Fibroblast of skin of back (primary cell): ENCODE measurements at regions not wholly inside any gene's neighbourhood (a gene's known extent, or its start where the extent isn't known, plus 50 kb on each side); places are given as distances from the start of the nearest gene placed in this dataset.
A peak's percentile ranks its signal among the peaks of the same experiment; 100 is the strongest.

Source experiments
- DNase-seq: peaks from one replicate; pipeline ENCODE4 v3.0.0-alpha.2; 2013

DNA sequence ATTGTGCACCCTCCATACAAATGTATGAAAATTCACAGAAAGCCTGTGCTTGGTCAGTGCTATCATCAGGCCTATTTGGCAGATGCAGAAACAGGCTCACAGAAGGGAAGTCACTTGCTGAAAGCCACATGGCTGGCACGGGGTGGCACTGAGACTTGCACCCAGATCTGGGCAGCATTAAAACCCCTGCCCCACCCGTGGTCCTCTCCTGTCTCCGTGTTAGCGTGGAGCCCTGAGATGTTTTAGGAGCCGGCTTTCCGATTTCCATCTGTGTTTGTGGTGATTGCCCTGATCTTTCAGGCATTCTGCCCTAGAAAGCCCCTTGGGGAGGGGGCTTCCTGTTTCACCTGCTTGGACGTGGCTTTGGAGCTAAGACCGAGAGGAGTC lies 102.2 kb upstream of the IER5L start:
- no peak for DNase-seq

DNA sequence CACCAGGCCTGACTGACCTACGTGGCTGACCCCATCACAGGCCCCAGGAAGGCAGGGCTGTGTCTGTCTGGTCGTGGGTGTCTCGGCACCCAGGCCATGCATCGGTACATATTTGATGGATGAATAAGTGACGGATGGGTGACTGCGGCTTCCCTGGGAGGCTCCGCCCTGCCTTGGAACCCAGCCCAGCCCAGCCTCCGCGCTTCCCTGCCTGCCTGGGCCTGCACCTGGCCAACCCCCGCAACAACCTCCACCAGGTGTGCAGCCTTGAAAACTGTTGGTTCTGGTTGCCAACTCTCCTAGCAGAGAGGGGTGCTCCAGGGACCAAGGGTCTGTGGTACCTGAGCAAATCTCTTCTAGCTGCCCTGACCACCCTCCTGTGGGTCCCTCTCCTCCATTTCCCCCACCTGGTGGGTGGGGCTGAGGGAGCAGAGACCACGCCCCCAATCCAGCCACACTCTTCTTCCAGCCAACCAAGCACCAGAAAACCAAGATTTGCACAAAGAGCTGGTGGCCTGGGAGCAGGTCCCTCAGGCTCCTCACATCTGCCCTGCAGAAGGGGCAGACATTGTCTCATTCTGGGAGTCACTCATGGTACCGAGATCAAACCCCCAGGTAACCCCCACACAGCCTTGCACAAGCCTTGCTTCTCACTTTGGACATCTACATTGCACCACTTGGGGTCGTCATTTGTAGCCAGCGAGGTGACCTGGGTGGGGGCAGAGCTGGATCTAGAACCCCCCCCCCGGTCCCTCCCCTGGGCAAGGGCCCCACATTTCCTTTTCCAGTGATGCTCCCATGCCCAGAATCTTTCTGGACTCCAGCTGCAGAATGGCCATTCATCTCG lies 100.6 kb upstream of the IER5L start:
- DNase-seq: peak; percentile 46

DNA sequence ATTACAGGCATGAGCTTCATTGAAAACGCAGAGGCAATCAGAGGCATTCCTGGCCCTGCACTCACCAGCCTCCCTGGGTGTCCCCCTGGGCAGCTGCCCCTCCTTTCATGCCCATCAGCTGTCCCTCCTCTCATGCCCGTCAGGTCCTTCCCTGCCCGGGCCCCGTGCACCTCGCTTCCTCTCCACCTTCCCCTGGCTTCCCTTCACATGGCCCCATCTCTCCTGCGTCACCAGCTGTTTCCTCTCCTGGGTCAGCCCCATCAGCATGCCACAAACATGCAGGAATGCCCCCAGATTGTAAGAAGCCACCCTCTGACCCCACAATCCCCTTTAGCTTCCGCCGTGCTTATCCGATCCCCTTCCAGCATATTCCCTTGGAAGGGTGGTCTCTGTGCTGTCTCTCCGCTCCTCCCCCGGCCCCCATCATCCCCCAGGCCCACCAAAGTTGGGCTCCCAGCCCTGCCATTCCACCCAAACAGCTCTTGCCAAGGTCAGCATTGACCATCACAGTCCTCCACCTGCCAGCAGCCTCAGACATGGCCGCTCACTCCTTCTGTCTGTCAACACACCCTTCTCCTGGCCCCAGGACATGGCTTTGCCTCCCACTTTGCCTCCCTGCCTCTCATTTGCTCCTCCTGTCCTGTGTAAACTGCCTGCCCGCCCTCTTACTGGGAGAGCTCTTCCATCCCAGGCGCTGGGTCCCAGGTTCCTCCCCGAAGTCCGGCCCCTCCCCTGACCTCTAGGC lies 98.6 kb upstream of the IER5L start:
- DNase-seq: no peak

DNA sequence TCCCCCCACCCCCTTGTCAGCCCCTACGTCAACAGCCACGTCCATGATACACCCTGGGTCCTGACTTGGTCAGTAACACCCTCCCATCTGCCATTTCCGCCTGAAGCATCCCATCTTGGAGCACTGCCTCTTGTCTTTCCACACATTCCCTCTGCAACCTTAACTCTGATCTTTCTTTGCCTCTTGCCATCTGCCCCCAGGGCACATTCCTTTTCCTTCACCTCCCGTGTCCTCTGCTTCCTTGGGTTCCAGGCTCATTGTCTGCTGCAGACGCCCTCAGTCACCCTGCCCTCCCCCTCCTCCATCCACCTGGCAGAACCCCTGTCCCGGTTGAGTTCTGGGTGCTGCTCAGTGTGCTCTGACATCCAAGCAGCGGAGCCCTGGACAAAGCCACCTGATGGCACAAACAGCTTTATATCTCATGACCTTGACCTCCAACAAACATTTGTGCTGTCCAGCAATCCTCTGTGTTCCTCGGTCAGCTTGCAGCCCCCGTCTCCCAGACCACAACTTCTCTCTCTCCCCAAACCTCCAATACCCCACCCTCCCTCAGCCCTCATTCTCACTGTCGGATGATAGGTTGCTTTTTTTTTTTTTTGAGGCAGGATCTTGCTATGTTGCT lies 97.7 kb upstream of the IER5L start:
- DNase-seq: no peak

DNA sequence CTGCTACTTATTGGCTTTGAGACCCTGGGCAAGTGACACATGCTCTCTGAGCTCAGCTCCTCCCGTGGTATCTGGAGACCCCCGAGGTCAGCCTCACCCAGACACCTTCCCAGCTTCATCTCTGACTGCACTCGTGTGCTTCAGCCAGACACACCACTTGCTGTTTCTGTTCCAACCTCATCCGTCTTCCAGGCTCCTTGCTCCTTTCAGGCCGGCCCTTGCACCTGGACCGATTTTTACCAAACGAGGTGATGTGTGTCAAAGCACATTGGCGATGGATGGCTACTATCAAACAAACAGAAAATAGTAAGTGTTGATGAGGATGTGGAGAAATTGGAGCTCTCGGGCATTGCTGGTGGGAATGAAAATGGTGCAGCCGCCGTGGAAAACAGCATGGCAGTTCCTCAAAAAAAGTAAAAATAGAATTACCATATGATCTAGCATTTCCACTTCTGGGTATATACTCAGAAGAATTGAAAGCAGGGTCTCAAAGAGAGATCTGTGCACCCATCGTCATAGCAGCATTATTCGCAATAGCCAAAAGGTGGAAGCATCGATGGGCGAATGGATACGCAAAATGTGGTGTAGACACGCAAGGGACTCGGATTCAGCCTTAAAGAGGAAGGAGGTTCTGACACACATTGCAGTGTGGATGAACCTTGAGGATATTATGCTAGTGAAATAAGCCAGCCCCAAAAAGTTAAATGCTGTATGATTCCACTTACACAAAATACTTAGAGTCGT lies 96.1 kb upstream of the IER5L start:
- no peak for DNase-seq

DNA sequence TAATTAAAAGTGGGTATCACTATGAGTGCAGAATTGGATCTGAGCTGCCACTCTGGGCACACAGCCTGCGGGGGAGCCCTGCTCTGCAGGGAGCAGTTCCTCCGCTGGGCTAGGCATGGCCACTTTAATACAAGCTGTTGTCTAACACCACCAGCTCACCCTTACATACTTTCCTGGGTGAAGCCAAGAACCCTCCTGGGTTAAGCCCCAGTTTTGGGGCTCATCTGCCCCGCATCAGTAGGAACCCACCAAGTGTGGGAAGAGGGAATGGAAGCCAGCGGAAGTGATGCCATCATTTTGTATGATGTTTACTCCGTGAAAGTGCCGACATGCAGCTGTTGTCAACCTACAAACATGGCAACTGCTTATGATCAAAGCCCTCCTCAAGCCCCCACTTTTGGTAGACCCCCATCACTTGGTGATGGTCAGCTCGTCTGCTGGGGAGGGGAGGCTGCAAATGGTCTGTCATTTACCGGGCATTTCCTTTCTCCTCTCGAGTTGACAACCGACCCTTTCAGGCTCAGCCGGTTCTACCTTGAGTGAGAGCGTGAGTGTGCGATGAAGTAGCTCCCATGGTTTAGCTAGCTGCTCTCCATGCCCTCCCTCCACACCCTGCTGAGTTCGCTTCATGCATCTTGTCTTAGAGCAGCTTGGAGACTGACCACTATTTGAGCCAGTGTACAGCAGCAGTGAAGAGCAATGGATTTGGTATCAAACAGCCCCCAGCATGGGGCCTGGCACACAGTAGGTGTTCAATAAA lies 95.3 kb upstream of the IER5L start:
- no peak for DNase-seq

DNA sequence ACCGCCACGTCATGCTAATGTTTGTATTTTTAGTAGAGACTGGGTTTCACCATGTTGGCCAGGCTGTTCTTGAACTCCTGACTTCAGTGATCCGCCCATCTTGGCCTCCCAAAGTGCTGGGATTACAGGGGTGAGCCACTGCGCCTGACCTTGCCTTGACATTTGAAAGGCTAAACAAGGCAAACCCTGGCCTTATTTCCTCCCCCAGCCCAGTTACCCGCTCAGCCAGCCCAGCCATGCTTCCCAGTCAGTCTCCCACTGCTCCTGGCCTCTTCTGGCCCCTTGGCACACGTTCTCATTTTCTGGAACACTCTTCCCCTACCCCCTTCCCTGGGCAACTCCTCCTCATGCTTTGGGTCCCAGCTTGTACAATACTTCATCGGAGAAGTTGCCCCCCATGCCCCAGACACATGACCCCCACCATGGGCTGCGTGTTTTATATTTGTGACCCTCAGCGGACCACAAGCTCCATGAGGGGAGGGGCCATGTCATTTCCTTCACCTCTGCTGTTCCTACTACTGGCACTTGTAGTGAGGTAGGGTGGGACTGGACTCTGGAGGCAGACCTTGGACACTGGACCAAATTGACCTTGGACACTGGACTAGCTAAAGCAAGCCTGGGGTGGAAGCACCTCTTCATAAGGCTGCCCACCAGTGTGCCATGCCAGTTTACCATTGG lies 94.4 kb upstream of the IER5L start:
- DNase-seq: no peak

DNA sequence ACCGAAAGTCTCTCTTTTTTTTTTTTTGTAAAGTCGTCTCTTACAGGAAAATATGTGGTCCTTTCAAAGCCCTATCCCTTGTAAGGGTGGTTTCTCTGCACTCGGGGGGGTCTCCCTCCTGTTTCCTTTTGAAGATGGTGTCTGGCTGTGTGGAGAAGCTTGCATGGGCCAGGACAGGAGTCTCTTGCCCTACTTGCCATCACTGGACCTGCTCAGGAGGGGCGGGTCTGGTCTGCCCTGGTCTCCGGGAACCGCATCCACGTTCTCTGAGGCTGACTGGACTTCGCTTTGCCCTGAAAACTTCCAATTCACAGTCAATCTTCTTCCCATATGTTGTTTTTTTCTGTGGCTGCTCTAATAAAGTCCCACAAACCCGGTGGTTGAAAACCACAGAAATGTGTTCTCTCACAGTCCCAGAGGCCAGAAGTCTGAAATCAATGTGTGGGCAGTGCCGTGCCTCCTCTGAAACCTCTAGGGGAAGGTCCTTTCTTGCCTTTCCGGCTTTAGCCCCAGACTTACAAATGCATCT lies 92.9 kb upstream of the IER5L start:
- DNase-seq: peak; percentile 89

DNA sequence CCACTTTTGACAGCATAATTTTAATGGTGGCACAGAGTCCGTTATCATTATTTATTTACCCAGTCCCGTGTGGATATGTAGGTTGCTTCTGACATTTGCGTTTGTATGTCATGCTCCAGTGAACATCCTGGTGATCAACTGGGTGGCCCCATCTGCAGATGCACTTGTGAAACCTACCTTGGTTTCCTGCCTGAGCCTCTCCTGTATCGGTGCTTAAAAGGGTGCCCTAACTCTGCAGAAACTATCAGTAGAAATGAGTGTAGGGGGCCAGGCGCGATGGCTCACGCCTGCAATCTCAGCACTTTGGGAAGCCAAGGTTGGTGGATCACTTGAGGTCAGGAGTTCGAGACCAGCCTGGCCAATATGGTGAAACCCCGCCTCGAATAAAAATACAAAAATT lies 92.1 kb upstream of the IER5L start:
- no peak for DNase-seq

DNA sequence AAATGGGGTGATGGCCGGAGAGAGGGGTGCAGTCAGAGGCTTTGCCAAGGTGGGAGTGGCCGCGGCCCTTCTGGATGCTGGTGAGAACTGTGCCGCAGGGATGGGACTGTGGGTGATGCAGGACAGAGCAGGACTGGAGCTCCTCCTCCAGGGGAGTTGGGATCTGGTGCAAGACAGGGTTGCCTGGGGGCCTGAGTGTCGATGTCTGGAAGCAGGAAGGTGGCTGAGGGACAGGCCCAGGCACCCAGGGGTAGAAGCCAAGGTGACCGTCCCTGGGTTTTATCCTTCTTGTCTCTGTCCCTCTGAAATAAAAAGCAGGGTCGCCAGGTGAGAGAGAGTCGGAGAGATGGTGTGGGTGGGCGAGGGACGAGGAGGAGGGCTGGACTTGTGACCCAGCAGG lies 89.1 kb upstream of the IER5L start:
- no peak for DNase-seq

DNA sequence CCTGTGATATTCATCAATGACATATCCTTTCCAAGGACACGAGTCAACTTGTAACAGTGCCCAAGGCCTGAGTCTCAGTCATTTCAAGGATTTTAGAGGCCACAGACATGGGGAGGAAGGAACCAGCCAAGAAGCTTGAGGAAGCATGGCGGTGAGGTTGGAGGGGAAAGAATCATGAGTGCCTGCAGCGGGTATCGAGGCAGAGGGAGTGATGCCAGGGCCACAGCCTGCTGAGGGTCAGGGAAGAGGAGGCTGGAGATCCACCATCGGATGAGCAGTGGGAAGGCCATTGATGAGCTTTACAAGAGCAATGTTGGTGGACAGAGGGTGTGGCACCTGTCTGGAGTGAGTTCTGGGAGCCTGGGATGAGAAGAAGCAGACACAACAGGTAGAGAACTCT lies 88.5 kb upstream of the IER5L start:
- DNase-seq: no peak

DNA sequence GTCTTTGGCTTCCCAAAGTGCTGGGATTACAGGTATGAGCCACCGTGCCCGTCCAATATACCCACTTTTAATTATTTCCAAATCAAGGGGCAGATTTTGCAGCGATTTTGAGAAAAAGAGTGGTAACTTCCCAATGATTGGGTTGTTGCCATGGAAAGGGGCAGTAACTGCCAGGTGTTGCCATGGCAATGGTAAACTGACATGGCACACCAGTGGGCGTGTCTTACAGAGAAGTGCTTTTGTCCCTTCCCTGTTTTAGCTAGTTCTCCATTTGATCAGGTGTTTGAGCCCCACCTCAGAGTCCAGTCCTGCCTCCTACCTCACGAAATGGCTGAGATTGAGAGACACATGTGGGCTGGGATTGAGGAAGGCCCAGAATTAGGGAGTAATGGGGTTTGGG lies 86.3 kb upstream of the IER5L start:
- DNase-seq: no peak

DNA sequence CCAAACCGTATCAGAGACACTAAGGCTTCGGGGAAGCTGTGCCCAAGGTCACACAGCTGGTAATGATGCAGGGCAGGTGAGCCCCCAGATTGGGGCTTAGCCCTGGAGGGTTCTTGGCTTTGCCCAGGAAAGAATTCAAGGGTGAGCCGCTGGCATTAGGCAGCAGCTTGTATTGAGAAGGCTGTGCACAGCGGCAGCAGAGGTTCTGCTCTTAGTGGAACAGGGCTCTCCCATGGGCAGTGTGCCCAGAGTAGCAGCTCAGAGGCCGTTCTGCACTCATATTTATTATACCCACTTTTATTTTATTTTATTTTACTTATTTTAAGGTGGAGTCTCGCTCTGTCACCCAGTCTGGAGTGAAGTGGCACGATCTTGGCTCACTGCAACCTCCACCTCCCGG lies 85.8 kb upstream of the IER5L start:
- DNase-seq: no peak

DNA sequence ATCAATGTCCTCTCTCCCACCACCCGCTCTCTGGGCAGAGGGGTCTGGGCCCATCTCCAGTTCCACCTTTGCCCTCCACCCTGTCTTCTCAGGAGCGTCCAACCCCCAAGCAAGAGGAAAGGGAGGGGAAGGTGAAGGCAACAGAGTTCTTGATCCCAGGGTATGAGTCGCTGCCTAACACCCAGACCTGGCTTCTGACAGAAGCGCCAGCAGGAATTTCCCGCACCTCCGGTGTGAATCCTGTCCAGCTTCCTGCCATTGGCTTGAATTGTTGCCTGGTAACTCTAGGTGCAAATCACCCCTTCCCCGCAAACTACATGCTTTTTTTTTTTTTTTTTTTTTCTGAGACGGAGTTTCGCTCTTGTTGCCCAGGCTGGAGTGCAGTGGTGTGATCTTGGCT lies 84.2 kb upstream of the IER5L start:
- no peak for DNase-seq

DNA sequence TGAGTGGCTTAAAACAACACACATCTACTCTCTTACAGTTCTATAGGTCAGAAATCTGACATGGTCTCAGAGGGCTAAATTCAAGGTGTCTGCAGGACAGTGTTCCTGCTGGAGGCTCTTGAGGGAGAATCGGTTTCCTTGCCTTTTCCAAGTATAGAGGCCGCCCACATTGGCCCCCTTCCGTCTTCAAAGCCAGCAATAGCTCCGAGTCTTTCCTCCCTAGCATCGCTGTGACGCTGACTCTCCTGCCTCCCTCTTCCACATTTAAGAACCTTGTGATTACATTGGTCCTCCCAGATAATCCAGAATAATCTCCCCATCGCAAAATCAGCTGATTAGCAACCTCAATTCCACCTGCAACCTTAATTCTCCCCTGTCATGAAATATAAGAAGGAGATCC lies 81.3 kb upstream of the IER5L start:
- no peak for DNase-seq

DNA sequence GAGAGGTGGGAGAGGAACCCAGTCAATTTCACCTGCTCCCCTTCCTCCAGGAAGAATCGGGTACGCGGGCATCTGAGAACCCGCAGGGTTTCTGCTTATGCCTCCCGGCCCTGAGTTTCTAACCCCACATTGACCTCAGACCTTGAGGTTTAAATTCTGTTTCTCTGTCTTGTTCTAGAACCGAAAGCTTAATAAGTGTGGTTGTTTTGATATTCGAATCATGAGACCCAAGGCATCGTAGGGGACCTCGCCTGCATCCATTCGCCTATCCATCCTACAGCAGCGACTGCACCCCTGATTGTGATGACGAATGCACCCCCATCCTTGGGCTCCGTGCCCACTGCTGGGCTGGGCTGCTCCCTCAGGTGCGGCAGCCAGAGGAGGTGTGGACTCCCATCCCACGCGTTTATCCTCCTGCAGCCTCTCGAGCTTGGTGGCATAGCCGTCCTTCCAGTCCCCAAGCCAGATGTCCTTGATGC lies 80.8 kb upstream of the IER5L start:
- DNase-seq: no peak

DNA sequence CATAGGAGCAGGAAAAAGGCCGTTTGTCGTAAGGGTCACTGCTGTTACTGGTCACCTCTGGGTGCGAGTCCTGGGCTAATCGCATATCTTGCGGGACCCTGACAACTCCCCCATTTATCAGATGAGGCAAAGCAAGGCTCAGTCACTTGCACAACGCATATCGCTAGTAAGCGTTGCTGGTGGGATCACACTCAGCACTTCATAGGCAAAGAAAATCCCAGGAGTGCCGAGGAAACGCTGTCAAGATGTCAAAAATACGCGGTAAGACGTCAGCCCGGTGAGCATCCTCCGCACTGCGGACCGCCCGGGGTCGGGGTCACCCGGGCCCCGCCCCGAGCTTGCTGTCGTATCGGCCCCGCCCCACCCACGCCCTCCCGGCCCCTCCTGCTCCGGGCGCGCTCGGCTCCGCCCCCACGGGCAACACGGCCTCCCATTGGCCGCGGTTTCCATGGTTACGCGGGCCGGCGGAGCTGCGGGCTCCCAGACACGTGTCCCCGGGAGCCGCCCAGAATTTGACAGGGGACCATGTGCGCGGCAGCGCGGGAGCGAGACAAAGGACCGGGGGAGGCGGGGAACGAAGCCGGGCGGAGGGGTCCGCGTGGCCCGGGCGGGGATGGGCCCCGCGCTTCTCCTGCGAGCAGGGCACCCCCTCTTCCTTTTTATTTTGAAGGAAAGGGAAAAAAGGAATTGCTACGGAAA lies 80.2 kb upstream of the IER5L start:
- peak; percentile 91 for DNase-seq

DNA sequence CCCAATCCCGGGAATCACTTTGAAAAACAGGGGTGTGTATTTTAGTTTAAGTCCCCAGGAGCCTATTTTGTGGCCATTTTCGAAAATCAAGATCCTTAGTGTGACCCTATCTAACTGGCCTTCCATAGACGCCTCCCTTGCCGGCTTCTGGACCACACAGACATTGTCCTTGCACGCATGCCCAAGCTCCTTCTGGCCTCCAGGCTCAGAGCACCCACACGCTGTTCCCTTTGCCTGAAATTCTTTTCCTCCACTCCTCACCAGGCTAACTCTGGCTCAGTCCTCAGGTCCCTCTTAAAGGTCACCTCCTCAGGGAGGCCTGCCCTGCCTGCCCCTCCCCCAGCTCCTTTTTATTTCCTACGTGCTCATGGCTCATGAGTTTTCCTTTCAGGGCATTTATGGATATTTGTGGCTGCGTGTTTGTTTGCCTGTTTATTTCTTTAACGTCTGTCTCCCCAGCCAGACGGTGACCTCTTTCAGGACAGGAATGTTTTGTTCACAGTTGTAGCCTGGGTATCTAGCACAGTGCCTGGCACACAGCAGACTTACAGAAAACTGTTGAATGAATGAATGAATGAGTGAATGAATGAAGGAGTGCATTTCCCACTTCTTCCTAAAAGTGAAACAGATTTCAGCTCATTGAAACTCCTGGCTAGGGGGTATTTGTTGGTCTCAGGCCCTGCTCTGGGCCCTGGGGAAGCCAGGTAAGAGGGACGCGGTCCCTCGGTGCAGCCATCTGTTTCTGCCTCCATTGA lies 79.1 kb upstream of the IER5L start:
- DNase-seq: no peak

DNA sequence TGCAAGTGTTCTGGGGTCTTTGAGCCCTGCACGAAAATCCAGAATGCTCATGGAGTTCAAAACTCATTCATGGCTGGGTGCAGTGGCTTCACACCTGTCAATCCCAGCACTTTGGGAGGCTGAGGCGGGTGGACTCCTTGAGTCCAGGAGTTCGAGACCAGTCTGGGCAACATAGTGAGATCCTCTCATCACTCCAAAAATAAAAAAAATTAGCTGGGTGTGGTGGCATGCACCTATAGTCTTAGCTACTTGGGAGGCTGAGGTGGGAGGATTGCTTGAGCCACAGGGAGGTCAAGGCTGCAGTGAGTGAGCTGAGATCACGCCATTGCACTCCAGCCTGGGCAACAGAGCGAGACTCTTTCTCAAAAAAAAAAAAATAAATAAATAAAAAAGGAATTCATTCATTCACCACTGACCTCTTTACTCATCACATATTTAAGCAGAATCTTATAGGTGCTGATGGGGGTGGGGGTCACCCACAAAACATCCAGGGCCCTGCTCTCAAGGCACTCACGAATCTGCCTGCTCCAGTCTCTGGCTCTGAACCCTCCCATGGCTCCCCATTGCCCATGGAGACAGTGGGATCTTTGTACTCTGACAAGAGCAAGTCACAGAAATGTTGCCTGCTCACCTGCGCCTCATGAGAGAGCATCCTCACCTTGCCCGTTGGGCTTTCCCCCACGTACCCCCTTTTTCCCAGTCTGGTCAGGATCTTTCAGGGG lies 76.7 kb upstream of the IER5L start:
- no peak for DNase-seq
